Islet precursor cell (in vitro differentiated cells): ENCODE measurements at regions not wholly inside any gene's neighbourhood (a gene's known extent, or its start where the extent isn't known, plus 50 kb on each side); places are given as distances from the start of the nearest gene placed in this dataset.
"Not testable (repeated sequence)": the region's sequence is repeated elsewhere in the genome, so short reads cannot be mapped to it uniquely, and the experiment has no call there.

ENCODE experiments used
- DNase-seq: peaks from one replicate; pipeline ENCODE4 v3.0.0-alpha.2; 2018

DNA sequence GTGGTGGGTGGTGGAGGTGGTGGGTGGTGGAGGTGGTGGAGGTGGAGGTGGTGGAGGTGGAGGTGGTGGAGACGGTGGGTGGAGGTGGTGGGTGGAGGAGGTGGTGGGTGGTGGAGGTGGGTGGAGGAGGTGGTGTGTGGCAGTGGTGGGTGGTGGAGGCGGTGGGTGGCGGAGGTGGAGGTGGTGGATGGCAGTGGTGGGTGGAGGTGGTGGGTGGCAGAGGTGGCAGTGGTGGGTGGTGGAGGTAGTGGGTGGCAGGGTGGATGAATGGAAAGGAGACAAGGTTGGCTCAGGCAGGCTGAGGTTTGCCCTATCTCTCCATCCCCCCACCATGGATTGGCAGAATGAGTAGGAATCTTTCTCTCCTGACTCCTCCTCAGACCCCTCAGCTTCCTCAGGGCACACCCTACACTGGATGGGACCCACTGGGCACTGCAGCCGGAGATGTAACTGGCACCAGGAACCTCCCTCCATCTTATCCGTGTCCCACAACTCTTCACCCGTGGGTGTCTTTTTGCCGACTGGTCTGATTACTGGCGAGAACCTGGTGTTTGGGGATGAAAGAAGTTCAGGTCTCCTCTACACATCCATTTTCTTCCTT, 166.3 kb downstream of the C9orf50 start:
- DNase-seq, result no peak

DNA sequence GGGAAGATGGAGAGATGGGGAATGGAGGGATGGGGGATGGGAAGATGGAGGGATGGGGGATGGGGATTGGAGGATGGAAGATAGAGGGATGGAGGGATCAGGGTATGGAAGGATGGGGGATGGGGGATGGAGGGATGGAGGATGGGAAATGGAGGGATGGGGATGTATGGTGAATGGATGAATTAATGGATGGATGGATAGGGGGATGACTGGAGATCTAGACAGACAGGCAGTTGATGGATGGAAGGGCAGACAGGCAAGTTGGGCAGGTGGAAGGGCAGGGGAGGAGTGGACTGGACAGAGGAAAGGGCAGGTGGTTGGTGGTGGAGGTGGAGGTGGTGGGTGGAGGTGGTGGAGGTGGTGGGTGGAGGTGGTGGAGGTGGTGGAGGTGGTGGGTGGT, 167.2 kb downstream of the C9orf50 start:
- no peak for DNase-seq

DNA sequence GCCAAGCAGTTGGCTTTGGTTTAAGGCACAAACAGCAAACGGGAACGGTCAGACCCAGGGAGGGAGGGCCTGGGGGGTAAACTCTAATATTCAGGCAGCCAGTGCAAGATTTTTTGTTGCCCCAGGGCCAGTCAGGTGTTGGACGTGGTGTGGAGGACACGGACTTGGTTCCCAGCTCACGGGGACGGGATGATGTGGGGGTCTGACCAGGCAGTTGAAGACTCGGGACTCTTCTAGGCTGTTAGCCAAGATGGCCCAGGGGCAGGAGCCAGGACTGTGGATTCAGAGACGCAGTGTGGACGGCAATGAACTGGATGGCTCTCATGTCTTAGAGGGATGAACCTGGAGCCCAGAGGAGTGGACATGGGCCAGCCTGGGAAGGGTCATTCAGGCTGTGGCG, 169.2 kb downstream of the C9orf50 start:
- no peak for DNase-seq

DNA sequence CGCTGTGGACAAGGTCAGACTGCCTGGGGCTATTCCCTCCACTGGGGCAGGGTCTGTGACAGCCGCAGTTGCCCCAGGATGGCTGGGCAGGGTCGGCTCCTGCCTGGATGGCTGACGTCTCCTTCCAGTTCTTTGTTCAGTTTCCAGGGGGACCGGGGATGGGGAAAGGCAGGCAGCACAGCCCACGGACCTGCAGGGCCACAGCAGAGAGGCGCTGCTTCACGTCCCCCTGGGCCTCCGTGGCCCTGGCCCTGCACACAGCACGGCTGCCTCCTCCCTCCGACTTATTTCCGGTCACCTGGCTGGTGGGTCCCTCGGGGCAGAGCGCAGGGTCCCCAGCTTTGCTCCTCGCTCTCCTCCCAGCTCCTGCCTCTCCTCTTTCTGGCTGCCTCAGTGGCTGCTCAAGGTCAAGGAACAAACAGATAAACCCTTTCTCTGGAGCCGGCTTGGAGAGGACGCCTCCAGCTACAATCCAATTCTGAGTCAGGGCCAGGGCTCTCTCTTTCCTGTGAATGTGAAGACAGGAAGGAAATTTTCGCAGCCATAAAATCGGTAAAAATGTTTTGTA, 169.7 kb downstream of the C9orf50 start:
- no peak for DNase-seq

DNA sequence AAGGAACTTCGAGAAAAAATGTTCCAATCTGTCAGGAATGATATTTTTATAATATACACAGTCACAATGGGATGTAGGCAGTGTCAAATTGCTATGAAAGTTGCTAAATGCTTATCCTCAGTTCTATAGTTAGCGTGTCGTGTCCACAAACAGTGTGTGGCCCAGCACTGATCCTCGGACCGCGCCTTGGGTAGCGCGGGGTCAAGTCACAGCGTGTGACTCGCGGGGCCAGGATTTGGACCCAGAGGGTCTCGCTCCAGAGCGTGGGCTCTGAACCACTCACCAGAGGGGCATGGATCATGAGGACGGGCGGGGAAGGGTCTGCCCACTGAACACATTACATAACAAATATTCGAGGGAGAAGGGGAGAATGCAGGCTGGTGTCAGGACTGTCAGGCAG, 171.8 kb downstream of the C9orf50 start:
- no peak for DNase-seq

DNA sequence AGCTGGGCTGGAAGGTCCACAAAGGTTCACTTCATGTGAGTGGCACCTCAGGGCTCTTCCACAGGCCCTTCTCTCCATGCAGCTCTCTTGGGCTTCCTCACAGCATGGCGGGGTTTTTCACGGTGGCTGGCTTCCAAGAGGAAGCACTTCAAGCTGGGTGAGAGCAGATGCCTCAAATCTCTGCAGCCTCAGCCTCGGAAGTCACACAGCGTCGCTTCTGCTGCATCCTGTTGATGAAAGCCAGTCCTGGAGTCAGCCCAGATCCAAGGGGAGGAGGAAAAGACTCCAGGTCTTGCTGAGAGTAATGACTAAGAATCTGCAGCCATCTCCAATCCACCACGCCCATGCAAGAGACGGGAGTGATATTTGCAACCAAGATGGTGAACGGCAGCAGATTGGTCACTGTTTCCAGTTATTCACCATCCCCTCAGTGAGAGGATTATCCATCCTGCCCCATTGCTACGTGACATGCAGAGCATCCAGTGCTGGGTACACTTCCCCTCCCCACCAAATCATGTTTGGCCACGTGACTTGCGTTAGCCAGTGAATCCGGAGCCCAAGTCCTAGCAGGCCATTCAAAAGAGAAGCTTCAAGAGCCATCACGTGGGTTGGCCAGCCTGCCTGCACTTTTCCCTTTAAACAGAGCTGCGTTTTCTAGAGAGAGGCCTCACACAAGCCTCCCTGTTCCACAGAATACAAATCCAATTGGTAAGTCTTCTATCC, 173.9 kb downstream of the C9orf50 start:
- DNase-seq, result peak; percentile 76

DNA sequence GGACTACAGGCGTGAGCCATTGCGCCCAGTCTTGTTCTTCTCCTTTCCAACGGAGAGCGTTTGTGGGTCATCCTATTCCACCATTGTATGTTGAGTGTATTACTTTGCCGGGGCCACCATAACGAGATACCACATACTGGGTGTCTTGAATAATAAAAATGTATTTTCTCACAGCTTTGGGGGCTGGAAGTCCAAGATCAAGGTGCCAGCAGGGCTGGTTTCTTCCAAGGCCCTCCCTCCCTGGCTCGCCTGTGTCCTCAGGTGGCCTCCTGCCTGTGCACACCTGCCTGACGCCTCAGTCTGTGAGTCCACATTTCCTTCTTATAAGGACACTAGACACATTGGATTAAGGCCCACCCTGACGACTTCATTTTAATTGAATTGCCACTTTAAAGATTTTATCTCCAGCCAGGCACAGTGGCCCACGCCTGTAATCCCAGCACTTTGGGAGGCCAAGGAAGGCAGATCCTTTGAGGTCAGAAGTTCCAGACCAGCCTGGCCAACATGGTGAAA, 175.1 kb downstream of the C9orf50 start:
- DNase-seq, result no peak

DNA sequence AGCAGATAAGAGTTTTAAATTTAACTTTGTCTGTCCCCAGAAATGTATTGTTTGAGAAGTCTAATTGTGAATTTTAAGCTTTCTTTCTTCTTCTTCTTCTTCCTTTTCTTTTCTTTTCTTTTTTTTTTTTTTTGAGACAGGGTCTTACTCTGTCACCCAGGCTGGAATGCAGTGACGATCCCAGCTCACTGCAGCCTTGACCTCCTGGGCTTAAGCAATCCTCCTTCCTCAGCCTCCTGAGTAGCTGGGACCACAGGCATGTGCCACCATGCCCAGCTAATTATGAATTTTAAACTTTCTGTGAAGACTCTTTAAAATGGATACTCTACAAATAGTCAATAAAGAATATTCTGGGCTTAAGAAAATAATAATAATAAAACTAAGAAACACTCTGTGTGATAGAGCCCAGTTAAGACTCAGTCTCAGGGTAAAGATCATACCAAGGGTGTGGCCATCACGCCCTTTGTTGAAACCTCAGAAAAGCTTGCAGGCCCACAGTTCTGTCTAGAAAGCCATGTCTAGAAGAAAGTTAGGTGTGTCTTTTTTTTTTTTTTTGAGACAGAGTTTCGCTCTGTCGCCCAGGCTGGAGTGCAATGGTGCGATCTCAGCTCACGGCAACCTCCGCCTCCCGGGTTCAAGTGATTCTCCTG, 177.3 kb downstream of the C9orf50 start:
- DNase-seq, result not testable (repeated sequence)

DNA sequence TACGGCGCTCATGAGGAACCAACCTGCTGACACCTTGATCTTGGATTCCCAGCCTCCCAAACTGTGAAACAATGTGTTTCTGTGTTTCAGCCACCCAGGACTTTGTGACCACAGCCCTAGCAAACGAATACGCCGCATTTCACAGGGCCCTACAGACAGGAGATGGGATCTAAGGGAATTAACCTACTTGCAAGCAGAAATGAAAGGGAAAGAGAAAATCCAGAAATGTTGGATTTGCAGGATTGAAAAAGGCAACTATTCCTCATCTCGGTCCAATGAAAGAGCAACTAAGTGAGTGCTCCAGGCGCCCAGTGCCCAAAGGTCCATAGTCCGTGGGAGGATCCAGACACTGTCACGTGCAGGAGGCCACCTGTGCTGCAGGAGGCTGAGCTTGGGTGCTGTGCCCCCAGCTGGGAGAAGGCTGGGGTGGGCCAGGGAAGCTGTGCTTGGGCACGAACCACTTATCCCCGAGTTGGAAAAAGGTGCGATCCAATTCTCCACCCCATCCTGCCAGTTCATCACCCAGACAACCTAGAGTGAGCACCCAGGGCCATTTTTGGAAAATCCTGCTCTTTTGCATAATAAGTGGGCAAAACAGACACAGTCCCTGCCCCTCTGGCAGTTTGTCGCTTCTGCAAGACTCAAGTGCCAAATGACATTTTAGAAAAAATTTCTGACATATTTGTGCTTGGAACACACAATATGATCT, 177.9 kb downstream of the C9orf50 start:
- peak; percentile 63 for DNase-seq

DNA sequence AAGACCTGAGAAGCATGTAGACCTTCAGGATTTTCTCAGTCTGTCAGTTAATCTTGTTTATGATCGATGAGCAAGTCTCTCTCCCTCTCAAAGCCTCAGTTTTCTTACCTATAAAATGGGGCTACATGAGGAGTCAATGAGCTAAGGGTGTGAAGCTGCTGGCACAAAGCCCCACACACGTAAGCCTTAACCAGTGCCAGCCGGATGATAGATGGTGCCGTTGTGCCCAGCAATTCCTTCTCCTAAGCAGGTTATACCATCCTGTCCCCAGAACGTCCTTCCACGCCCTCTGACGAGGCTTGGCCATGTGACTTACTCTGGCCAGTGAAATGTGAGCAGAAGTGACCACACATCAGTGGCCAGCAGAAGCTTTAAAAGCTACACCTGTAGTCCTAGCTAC, 179.0 kb downstream of the C9orf50 start:
- DNase-seq, result peak; percentile 49

DNA sequence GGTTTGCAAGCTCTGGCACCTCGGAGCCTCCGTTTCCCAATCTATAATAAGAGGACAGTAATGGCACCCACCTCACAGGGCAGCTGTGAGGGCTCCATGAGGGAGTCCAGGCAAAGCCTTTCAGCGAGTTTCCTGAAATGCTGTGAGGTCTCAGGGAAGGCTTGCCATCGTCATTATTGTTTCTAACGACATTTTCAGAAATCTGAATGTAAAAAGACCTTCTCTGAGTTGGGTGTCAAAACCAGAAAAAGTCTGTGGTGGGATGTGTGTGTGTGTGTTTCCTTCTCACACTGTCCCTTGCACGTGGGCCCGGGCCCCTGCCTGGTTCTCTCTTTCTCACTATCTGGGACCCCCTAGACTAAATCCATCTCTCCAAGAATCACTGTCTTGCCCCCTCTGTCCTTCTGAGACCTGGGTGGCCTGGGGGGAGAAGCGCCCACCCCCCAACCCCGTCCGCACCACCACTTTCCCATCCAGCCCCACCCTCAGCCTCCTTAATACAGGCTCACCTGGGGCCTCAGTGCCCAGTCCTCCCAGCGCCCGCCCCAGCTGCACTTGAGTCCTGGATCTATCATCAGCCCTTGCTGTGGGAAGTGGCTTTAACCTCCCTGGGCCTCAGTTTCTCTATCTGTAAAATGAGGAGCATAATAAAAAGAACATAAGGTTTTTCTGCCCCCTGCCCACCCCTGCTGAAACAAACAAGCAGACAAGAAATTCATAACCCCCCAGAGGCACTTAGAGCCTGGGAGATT, 180.3 kb downstream of the C9orf50 start:
- peak; percentile 28 for DNase-seq

DNA sequence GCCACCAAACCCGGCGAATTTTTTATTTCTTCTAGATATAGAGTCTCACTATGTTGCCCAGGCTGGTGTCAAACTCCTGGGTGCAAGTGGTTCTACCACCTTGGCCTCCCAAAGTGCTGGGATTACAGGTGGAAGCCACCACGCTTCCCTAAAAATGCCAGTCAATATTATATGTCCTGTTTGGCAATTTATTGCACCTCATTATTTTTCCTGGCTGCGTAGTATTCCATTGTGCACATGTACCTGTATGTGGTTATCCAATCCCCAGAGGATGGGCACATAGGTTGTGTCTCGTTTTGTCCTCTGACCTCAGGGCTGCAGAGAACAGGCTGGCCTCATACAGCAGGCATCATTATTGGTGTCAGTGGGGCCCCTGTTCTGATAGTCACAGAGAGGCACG, 181.7 kb downstream of the C9orf50 start:
- DNase-seq, result no peak

DNA sequence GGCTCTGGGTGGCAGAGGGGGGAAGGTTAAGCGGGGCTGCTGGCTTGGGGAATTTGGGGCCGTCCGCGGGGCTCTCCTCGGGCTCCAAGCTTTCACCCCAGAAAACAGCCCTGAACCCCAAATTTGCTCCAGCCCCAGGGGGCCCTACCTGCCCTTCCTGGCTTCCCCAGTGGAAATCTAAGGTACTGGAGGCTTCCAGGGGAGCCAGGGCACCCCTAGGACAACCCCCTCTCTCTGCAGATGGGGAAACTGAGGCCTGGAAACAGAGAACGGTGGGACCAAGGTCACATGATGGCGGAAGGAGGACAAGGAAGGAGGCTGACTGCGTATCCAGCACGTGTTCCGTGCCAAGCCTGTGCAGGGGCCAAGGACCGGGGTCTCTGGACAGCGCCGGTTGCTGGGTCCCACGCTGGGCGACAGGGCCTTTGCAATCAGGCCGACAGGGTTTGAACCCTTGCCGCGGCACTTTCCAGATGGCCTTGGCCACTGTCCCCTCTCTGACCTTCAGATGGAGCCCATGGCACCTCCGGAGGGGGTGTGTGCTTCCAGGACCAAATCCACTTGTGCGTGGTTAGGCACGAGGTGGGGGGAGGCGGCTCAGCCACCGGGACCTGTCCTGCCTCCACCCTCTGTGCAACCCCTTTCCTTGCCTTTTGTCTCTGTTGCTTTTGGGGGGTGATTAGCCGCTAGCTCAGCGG, 183.1 kb downstream of the C9orf50 start:
- peak; percentile 60 for DNase-seq

DNA sequence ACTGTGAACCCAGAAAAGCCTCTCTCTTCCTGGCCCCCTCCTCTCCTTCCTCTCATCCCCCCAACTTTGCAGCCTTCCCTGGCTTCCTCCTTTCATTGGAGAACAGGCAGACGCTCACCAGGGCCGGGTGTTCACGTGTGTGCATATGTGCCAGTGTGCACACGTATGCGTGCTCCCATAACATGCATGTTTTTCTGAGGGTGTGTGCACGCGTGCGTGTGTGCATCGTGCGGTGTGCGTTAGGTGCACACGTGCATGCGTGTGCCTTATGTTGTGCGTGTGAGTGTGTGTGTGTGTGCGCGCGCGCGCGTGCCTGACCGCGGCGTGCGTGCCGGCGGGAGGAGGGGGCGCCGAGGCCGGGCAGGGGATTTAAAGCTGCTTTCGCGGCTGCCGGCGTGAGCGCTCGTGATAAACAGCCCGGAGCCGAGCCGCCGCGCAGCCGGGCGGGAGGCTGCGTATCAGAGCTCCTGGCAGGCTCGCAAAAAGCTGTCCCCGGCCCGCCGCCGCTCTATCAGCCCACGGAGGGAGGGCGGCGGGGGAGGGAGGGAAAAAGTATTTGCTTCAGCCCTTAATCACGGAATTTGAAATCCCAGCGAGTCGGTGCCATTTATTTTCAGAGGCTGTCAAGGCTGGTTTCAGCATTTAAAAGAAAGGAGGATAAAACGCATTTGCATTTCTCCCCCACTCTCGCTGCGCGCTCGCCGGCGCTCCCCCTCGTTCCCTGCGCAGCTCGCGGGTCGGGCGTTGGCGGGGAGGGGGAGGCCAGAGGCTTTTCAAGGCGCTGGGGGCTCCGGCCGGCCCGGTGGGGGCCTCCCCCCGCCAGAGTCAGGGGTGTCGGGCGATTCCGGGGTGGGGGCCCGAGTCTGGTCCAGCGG, 183.9 kb downstream of the C9orf50 start:
- DNase-seq, result peak; percentile 74

DNA sequence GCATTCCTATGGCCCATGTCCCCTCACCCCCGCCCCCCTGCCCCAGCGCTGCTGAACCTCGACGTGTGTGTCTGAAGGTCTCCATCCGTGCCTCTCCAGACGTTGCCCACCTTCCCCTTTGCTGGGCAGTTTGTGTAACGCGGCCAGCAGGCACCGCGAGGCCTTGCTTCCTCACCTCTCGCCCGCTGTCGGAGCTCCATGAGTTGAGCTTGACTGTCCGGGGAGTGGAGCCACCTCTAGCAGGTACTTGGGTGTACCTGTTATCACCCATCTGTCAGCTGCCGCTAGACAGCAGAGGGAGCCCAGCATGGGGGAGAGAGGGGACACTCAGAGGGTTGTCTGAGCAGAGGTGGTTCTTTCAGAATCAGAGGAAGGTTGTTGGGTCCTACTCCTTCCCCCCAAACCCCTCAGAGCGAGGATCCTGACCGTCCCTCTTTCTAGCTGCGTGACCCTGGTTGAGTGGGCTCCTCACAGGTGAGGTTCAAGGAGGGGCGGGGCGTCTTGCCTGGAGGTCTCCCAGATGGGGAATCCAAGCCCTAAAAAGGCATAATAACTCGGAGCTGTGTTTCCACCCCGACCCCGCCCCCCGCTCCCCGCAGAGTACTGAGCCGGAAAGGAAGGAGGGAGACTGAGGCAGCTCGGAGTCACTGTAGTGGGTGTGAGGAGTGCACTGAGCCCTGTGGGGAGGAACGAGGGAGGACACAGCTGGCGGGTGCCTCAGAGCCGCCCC, 184.7 kb downstream of the C9orf50 start:
- peak; percentile 52 for DNase-seq

DNA sequence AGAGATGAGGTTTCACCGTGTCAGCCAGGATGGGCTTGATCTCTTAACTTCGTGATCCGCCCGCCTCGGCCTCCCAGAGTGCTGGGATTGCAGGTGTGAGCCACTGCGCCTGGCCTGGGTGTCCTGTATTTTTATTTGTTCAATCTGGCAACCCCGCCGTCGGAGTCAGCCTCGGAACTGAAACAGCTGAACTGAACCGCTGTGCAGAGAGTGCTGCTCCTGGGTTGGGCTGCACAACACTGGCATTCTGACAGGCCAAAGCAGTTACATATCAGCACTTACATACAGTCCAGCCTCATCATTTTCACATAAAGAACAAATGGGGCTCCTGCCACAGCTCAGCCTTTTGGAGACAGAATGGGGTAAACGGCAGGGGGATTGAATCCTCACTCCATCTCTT, 185.6 kb downstream of the C9orf50 start:
- no peak for DNase-seq

DNA sequence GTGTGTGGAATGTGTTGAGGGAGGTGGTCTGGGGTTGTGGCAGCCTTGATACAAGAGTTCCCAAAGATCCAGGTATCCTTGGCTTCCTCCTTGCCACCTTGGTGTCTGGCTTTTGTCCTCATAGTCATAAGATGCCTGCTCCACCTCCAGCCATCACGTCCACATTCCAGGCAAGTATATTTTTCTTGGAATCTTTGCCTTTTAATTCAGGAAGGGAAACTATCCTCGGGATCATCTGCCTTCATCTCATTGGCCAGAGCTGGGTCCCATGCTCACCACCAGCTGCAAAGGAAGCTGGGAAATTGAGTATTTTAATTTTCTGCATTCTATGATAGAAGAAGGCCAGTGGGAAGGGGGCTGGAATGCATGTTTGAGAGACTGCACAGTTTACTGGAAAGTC, 186.7 kb downstream of the C9orf50 start:
- peak; percentile 42 for DNase-seq

DNA sequence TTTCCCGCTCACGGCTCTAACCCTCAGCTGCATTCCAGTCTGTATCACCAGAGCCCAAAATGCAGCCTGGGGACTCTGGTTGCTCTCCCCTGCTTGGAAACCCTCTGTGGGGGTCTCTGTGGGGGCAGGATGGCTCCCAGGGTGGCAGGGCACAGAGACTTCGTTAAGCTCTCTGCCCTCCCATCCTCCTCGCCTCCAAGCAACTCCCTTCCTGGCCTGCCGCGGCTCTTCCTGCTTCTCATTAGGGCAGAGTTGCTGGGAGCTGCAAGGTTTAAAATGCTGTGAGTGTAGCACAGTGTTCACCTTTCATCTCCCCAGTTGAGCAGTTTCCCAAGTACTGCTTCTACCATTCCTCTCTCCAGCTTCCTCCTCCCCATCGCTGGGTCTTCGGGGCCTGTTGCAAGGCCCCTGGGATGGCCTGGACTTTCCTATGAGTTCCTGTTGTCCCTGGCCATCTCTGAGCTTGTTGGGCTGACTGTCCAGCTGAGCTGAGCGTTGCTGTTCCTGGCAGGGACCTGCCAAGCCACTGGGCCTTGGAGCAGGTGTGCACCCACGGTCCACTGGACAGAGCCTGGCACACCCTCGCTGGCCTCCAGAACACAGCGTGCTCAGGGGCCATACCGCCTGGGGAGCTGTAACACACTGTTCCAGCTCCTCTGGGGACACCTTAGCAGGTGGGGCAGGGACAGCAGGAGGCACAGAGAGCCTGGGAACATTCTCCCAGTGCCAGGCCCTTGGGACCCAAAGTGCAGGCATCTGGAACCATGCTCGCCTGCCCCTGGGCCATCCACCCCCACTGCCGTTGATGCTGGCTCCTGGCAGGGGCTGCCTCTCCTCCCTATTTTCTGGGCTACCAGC, 188.4 kb downstream of the C9orf50 start:
- DNase-seq, result peak; percentile 58
